ENCODE measurements at regions not wholly inside any gene's neighbourhood (a gene's known extent, or its start where the extent isn't known, plus 50 kb on each side); places are given as distances from the start of the nearest gene placed in this dataset.

- intact Hi-C loops (cut with DNase I), result no loop called here
- H3K27ac ChIP-seq, result no peak overlapping the region
- TF ChIP-seq POLR2A (IDR thresholded peaks at IDR 0.05) (no peak), CTCF (IDR thresholded peaks at IDR 0.05) (no peak)
- 85 to 92% (median 89%) methylated on average over 7 of the region's 7 CpGs for WGBS, 4 donors
- no peak overlapping the region for H3K4me3 ChIP-seq
- no peak for DNase-seq
- H3K4me1 ChIP-seq (replicated peaks in 1 of 2), result no peaks in the 10 kb centered on the region
- H3K36me3 ChIP-seq (replicated peaks in 1 of 2), result no peaks in the 10 kb centered on the region
- H3K27me3 ChIP-seq, result no peaks in the 10 kb centered on the region
- H3K9me3 ChIP-seq (replicated peaks in 1 of 3), result no peaks in the 10 kb centered on the region
These were observed 61.0 kb upstream of the ZMYND8 start for GRCh38 chr20:47417245-47418068.

- no peaks in the 10 kb centered on the region for H3K4me1 ChIP-seq (replicated peaks in 1 of 2)
- WGBS, 4 donors, result 54 to 61% (median 59%) methylated on average over 7 of the region's 7 CpGs
- intact Hi-C loops (cut with DNase I), result no loop called here
These were observed 61.7 kb upstream of the ZMYND8 start for GRCh38 chr20:47418069-47418757.

GRCh38 chr20:47419953-47420514, 63.5 kb upstream of the ZMYND8 start:
- DNase-seq, result no peak
- Histone ChIP-seq H3K4me1 (replicated peaks in 1 of 2) (no peaks in the 10 kb centered on the region), H3K27me3 (no peaks in the 10 kb centered on the region), H3K36me3 (replicated peaks in 1 of 2) (no peaks in the 10 kb centered on the region), H3K9me3 (replicated peaks in 1 of 3) (no peaks in the 10 kb centered on the region), H3K27ac (no peak overlapping the region), H3K4me3 (no peak overlapping the region)
- no peak for TF ChIP-seq CTCF (IDR thresholded peaks at IDR 0.05)
- no peak for TF ChIP-seq POLR2A (IDR thresholded peaks at IDR 0.05)
- WGBS, 4 donors, result 84 to 94% (median 89%) methylated on average over 7 of the region's 7 CpGs
- intact Hi-C loops (cut with DNase I), result no loop called here

More at GRCh38 chr20:47418069-47418757, 61.7 kb upstream of the ZMYND8 start:
- H3K9me3 ChIP-seq (replicated peaks in 1 of 3), result no peaks in the 10 kb centered on the region
- no peak for DNase-seq
- H3K36me3 ChIP-seq (replicated peaks in 1 of 2), result no peaks in the 10 kb centered on the region
- no peak for TF ChIP-seq POLR2A (IDR thresholded peaks at IDR 0.05)
- no peak for TF ChIP-seq CTCF (IDR thresholded peaks at IDR 0.05)
- no peaks in the 10 kb centered on the region for H3K27me3 ChIP-seq
- H3K4me3 ChIP-seq, result no peak overlapping the region
- H3K27ac ChIP-seq, result no peak overlapping the region

GRCh38 chr20:47421076-47421475, 64.6 kb upstream of the ZMYND8 start:
- no peak for DNase-seq
- no peak overlapping the region for H3K27ac ChIP-seq
- no peaks in the 10 kb centered on the region for H3K36me3 ChIP-seq (replicated peaks in 1 of 2)
- H3K9me3 ChIP-seq (replicated peaks in 1 of 3), result no peaks in the 10 kb centered on the region
- no peaks in the 10 kb centered on the region for H3K4me1 ChIP-seq (replicated peaks in 1 of 2)
- TF ChIP-seq CTCF (IDR thresholded peaks at IDR 0.05) (no peak), POLR2A (IDR thresholded peaks at IDR 0.05) (no peak)
- no peaks in the 10 kb centered on the region for H3K27me3 ChIP-seq
- WGBS, 4 donors, result 76 to 84% (median 78%) methylated on average over 3 of the region's 3 CpGs
- no peak overlapping the region for H3K4me3 ChIP-seq
- intact Hi-C loops (cut with DNase I), result no loop called here

Measured in adrenal gland (tissue), 9 donors.